Mucosa of rectum (tissue), 2 donors: ENCODE measurements at regions not wholly inside any gene's neighbourhood (a gene's known extent, or its start where the extent isn't known, plus 50 kb on each side); places are given as distances from the start of the nearest gene placed in this dataset.

ENCODE experiments used
- H3K27ac ChIP-seq, 2 donors: one replicate each; pipeline ENCODE4 v1.7.0; 2013; ENCODE audit warnings: inconsistent platforms in 2 of 2, low read depth in 2 of 2, low read length in 2 of 2
- H3K27me3 ChIP-seq, 2 donors: one replicate each; pipeline ENCODE4 v1.7.0; 2013; ENCODE audit warnings: low read length in 2 of 2; ENCODE audit not compliant: control insufficient read depth in 2 of 2, insufficient read depth in 2 of 2
- H3K36me3 ChIP-seq, 2 donors: one replicate each; pipeline ENCODE4 v1.7.0; 2013; ENCODE audit warnings: low read length in 2 of 2; ENCODE audit not compliant: control insufficient read depth in 2 of 2, insufficient read depth in 2 of 2
- H3K4me1 ChIP-seq, 2 donors: one replicate each; pipeline ENCODE4 v1.7.0; 2013; ENCODE audit warnings: low read length in 2 of 2, mild to moderate bottlenecking in 1 of 2; ENCODE audit not compliant: control insufficient read depth in 2 of 2, insufficient read depth in 2 of 2
- H3K4me3 ChIP-seq, 2 donors: one replicate each; pipeline ENCODE4 v1.7.0; 2013; ENCODE audit warnings: low read length in 2 of 2
- H3K9ac ChIP-seq, 2 donors: one replicate each; pipeline ENCODE4 v1.7.0; 2013; ENCODE audit warnings: low read length in 2 of 2, low read depth in 1 of 2, mild to moderate bottlenecking in 1 of 2
- H3K9me3 ChIP-seq, 2 donors: one replicate each; pipeline ENCODE4 v1.7.0; 2013; ENCODE audit warnings: low read length in 2 of 2; ENCODE audit not compliant: control insufficient read depth in 2 of 2
- donor health status: healthy.
- donor health status: Normal muscosa, but diverticular disease.

DNA sequence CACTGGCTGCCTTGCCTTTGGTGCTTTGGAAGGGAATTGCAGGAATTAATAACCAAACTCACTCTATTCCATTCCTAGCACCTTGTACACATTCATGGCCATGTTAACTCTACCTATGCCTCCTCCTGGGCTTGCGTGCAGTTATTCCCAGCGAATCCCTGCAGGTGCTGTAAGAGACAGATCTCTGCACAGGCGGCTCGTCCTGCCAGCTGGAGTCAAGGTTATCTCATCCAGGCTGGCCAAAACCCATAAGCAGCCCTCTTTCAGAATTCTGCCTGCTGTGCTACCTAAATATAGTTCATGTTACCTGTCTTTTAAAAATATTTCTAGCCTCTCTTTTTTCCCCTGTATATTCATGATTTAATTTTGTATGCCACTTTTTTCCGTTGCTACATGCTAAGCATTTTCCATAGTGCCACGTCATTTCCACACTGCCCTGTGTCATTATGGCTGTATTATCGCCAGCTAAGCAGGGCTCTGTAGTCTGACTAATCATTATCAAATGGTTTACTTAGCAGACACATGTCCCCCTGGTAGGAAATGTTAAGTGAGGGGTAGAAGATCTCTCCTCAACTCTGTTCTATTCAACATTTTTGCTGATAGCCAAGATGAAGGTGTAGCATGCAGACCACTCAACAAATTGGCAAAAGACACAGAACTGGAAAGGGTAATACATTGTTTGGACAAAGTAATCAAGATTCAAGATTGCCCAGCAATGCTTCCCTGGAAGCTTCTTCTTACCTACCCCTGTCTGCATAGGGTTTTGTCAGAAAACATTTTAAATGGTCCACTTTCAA, 79.7 kb upstream of the TAF1B start:
- Histone ChIP-seq H3K27ac (no peak overlapping the region), H3K36me3 (no peaks in the 10 kb centered on the region), H3K4me1 (no peaks in the 10 kb centered on the region), H3K9ac (no peak overlapping the region), H3K4me3 (no peak overlapping the region), H3K9me3 (no peaks in the 10 kb centered on the region), H3K27me3 (peaks cover 0 to 3% of the 10 kb centered on the region in 2 donors)

DNA sequence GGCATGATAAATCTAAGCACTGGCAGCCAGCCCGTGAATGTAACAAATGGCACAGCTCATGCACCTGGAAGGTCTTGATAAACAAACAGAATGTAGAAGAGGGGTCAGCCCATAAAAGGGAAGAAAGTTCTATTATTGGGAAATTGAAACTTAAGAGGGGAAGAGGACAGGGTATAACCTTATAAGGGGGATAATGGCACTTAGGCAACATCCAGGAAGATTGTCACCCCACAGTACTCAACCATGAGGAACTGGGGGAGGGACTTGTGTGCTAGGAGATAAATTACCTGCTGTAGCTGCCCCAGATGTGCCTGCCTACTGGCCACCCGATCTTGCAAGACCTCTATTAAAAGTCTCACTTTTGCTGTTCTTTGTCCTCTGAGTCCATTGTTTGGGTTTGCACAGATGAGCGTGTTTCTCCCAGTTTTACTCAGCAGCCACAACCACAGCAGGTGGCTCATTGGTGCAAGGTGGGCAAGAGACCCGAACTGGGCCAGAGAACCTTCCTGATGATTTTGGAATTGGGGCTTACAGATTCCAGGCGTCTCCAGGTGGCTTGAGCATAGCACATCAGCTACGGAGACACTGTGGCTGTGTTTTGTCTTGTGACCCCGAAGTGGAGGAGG, 79.0 kb upstream of the TAF1B start:
- no peaks in the 10 kb centered on the region for H3K4me1 ChIP-seq

DNA sequence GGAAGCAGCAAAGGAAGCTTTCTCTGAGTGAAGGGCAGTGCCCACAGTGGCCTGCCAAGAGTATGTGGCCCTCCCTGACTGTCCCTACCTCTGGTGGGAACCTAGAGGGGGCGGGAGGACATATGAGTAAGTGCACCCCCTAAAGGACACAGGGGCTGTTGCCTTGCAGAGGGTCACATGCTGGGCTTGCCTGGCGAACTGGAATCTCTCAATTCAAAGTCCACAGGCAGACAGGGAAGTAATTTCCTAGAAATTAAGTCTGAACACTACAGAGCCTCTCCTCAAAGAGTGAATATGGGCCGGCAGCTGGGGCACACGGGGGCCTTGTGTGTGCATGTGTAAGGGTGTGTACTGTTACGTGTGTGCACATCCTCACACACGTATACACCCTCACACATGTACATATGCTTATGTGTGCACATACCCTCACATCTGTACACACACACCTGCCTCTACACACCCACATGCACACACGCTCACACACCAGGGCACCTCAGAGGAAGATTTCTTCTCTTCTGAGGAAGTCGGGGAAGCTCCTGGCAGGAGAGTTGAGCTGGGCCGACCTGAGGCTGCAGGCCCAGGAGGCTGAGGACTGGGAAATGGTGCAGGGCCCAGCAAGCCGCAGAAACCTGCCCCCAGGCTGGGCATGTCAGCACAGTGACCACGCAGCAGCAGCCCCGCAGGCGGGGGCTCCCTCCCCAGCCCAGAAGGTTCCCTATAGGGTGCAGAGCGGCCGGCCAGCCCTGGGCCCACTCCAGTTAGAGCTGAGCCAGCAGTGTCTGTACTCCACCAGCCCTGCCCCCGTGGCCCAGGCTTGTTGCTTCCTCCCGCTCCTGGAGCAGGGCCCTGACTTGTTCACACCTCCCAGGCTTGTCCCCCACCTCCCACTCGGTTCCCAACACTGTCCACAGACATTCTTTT, 77.4 kb upstream of the TAF1B start:
- Histone ChIP-seq H3K27me3 (no peaks in the 10 kb centered on the region), H3K9ac (no peak overlapping the region), H3K27ac (no peak overlapping the region), H3K4me3 (no peak overlapping the region), H3K36me3 (no peaks in the 10 kb centered on the region), H3K9me3 (no peaks in the 10 kb centered on the region), H3K4me1 (peaks cover 7 to 8% of the 10 kb centered on the region in 2 donors)

More for the DNA sequence above, 79.0 kb upstream of the TAF1B start:
- peaks cover 0 to 1% of the 10 kb centered on the region in 2 donors for H3K27me3 ChIP-seq
- no peaks in the 10 kb centered on the region for H3K36me3 ChIP-seq
- H3K9ac ChIP-seq: no peak overlapping the region
- no peak overlapping the region for H3K27ac ChIP-seq
- H3K4me3 ChIP-seq: no peak overlapping the region
- no peaks in the 10 kb centered on the region for H3K9me3 ChIP-seq

DNA sequence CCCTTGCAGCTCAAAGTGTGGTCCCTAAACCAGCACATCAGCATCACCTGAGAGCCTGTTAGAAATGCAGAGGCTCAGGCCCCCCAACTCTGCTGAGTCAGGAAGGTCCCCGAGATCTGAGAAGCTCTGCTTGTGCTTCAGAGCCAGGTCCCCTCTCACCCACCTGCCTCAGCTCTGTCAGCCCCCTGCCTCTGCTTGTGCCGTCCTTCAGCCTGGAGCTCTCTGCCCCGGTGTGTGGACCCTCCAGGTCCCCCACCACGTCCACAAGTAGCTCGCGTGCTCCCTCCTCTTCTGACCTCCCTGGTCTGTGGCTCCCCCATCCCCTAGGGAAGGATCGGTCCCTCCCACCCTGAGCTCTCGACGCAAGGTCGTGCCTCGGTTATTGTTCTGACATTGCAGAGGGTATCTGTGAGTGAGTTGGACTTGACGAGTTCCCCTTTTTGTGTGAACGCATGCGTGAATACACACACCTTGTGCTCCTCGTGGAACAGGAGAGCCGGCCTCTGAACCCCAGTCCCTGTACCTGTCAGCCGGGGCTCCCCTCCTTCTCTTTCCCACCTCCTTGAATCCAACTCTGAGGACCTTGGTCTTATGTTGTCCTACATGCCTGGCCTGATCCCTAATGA, 75.5 kb upstream of the TAF1B start:
- Histone ChIP-seq H3K4me3 (no peak overlapping the region), H3K9ac (no peak overlapping the region), H3K27ac (no peak overlapping the region), H3K9me3 (no peaks in the 10 kb centered on the region), H3K27me3 (no peaks in the 10 kb centered on the region), H3K36me3 (no peaks in the 10 kb centered on the region), H3K4me1 (peaks cover 7 to 10% of the 10 kb centered on the region in 2 donors)

- Histone ChIP-seq H3K27me3 (no peaks in the 10 kb centered on the region), H3K9me3 (no peaks in the 10 kb centered on the region), H3K27ac (no peak overlapping the region), H3K36me3 (no peaks in the 10 kb centered on the region), H3K9ac (no peak overlapping the region), H3K4me1 (peaks cover 10% of the 10 kb centered on the region in 2 donors), H3K4me3 (no peak overlapping the region)
Observed at GRCh38 chr2:9768388-9768787, 74.9 kb upstream of the TAF1B start.

GRCh38 chr2:9769171-9770005, 73.9 kb upstream of the TAF1B start:
- Histone ChIP-seq H3K4me1 (peaks cover 12 to 13% of the 10 kb centered on the region in 2 donors), H3K27ac (no peak overlapping the region), H3K9ac (no peak overlapping the region), H3K4me3 (no peak overlapping the region), H3K27me3 (no peaks in the 10 kb centered on the region), H3K36me3 (no peaks in the 10 kb centered on the region), H3K9me3 (no peaks in the 10 kb centered on the region)

GRCh38 chr2:9770006-9770307, 73.3 kb upstream of the TAF1B start:
- H3K9ac ChIP-seq: peak overlapping the region in 1 of 2 donors; percentile 19

GRCh38 chr2:9770308-9771100, 72.8 kb upstream of the TAF1B start:
- Histone ChIP-seq H3K4me3 (no peak overlapping the region), H3K4me1 (peaks cover 13 to 15% of the 10 kb centered on the region in 2 donors), H3K9me3 (no peaks in the 10 kb centered on the region), H3K36me3 (no peaks in the 10 kb centered on the region), H3K27ac (peak overlapping the region in 1 of 2 donors; percentile 32), H3K9ac (no peak overlapping the region), H3K27me3 (no peaks in the 10 kb centered on the region)

More at GRCh38 chr2:9770006-9770307, 73.3 kb upstream of the TAF1B start:
- no peak overlapping the region for H3K4me3 ChIP-seq
- no peaks in the 10 kb centered on the region for H3K36me3 ChIP-seq
- H3K27me3 ChIP-seq: no peaks in the 10 kb centered on the region
- H3K4me1 ChIP-seq: peaks cover 13 to 15% of the 10 kb centered on the region in 2 donors
- H3K9me3 ChIP-seq: no peaks in the 10 kb centered on the region
- no peak overlapping the region for H3K27ac ChIP-seq

GRCh38 chr2:9771101-9771449, 72.2 kb upstream of the TAF1B start:
- no peaks in the 10 kb centered on the region for H3K9me3 ChIP-seq
- no peaks in the 10 kb centered on the region for H3K36me3 ChIP-seq
- H3K27me3 ChIP-seq: no peaks in the 10 kb centered on the region
- peaks cover 13 to 15% of the 10 kb centered on the region in 2 donors for H3K4me1 ChIP-seq
- H3K9ac ChIP-seq: no peak overlapping the region
- no peak overlapping the region for H3K4me3 ChIP-seq
- peak overlapping the region in 1 of 2 donors; percentile 32 for H3K27ac ChIP-seq
